ENCODE measurements at regions not wholly inside any gene's neighbourhood (a gene's known extent, or its start where the extent isn't known, plus 50 kb on each side); places are given as distances from the start of the nearest gene placed in this dataset.
A peak's percentile ranks its signal among the peaks of the same experiment; 100 is the strongest.

GRCh38 chr4:119697887-119698393, 69.3 kb upstream of the PDE5A start:
- Histone ChIP-seq H4K8ac (ENCODE audit: low read depth, low read length) (no peak overlapping the region), H2BK15ac (ENCODE audit: low read length) (no peak overlapping the region), H3K4ac (ENCODE audit: low read length) (no peak overlapping the region), H4K91ac (ENCODE audit: low read depth, low read length, poor library complexity) (no peak overlapping the region), H2BK120ac (ENCODE audit: low read depth, low read length) (no peak overlapping the region), H3K23ac (ENCODE audit: low read depth, low read length, poor library complexity) (no peak overlapping the region), H3K18ac (ENCODE audit: low read length) (no peak overlapping the region), H3K4me2 (ENCODE audit: insufficient read depth, low read length, poor library complexity, severe bottlenecking) (no peak overlapping the region), H3K36me3 (replicated peaks in 1 of 2; ENCODE audit: control insufficient read depth in 2 of 2, insufficient read depth in 2 of 2, low read length in 2 of 2) (no peaks in the 10 kb centered on the region), H2AFZ (ENCODE audit: low read length) (no peak overlapping the region), H3K4me1 (ENCODE audit: control insufficient read depth in 2 of 2, insufficient read depth in 1 of 2, low read depth in 1 of 2, low read length in 2 of 2) (no peaks in the 10 kb centered on the region), H3K27me3 (ENCODE audit: control insufficient read depth in 3 of 3, insufficient read depth in 3 of 3, low read depth in 1 of 3, low read length in 3 of 3) (no peaks in the 10 kb centered on the region), H3K79me1 (ENCODE audit: low read depth, low read length) (no peaks in the 10 kb centered on the region), H2BK5ac (ENCODE audit: low read length) (no peak overlapping the region), H2BK12ac (ENCODE audit: low read length) (no peak overlapping the region), H3K27ac (replicated peaks; ENCODE audit: low read length) (no peak overlapping the region), H3K9ac (ENCODE audit: low read depth, low read length, poor library complexity) (no peak overlapping the region), H3K4me3 (ENCODE audit: low read length in 2 of 2) (no peak overlapping the region), H3K9me3 (replicated peaks in 1 of 2; ENCODE audit: control insufficient read depth in 2 of 2, insufficient read depth in 1 of 2, low read depth in 1 of 2, low read length in 2 of 2) (no peaks in the 10 kb centered on the region), H3K14ac (ENCODE audit: low read length) (no peak overlapping the region), H2AK5ac (ENCODE audit: low read depth, low read length) (no peak overlapping the region)
- no CpG with 5 or more reads among the region's 4 CpGs for WGBS, 2 donors (ENCODE audit: extremely low coverage in 2 of 2, insufficient read length in 2 of 2, insufficient replicate concordance in 1 of 2)
- no peak for DNase-seq (ENCODE audit: low spot score)

GRCh38 chr4:119696963-119697362, 68.4 kb upstream of the PDE5A start:
- no peak overlapping the region for H2BK15ac ChIP-seq (ENCODE audit: low read length)
- H3K4me3 ChIP-seq (ENCODE audit: low read length in 2 of 2), result no peak overlapping the region
- no peak overlapping the region for H2BK5ac ChIP-seq (ENCODE audit: low read length)
- H3K27ac ChIP-seq (replicated peaks; ENCODE audit: low read length), result no peak overlapping the region
- H2AFZ ChIP-seq (ENCODE audit: low read length), result no peak overlapping the region
- H3K14ac ChIP-seq (ENCODE audit: low read length), result no peak overlapping the region
- H4K8ac ChIP-seq (ENCODE audit: low read depth, low read length), result no peak overlapping the region
- H3K9ac ChIP-seq (ENCODE audit: low read depth, low read length, poor library complexity), result no peak overlapping the region
- no peak overlapping the region for H2BK12ac ChIP-seq (ENCODE audit: low read length)
- DNase-seq (ENCODE audit: low spot score), result no peak
- no peak overlapping the region for H3K18ac ChIP-seq (ENCODE audit: low read length)
- no peaks in the 10 kb centered on the region for H3K27me3 ChIP-seq (ENCODE audit: control insufficient read depth in 3 of 3, insufficient read depth in 3 of 3, low read depth in 1 of 3, low read length in 3 of 3)
- no peaks in the 10 kb centered on the region for H3K9me3 ChIP-seq (replicated peaks in 1 of 2; ENCODE audit: control insufficient read depth in 2 of 2, insufficient read depth in 1 of 2, low read depth in 1 of 2, low read length in 2 of 2)
- H4K91ac ChIP-seq (ENCODE audit: low read depth, low read length, poor library complexity), result no peak overlapping the region
- no peak overlapping the region for H2BK120ac ChIP-seq (ENCODE audit: low read depth, low read length)
- no peaks in the 10 kb centered on the region for H3K79me1 ChIP-seq (ENCODE audit: low read depth, low read length)
- H3K4ac ChIP-seq (ENCODE audit: low read length), result no peak overlapping the region
- H3K4me1 ChIP-seq (ENCODE audit: control insufficient read depth in 2 of 2, insufficient read depth in 1 of 2, low read depth in 1 of 2, low read length in 2 of 2), result no peaks in the 10 kb centered on the region
- H2AK5ac ChIP-seq (ENCODE audit: low read depth, low read length), result no peak overlapping the region
- no peak overlapping the region for H3K23ac ChIP-seq (ENCODE audit: low read depth, low read length, poor library complexity)
- no peaks in the 10 kb centered on the region for H3K36me3 ChIP-seq (replicated peaks in 1 of 2; ENCODE audit: control insufficient read depth in 2 of 2, insufficient read depth in 2 of 2, low read length in 2 of 2)
- no peak overlapping the region for H3K4me2 ChIP-seq (ENCODE audit: insufficient read depth, low read length, poor library complexity, severe bottlenecking)

DNA sequence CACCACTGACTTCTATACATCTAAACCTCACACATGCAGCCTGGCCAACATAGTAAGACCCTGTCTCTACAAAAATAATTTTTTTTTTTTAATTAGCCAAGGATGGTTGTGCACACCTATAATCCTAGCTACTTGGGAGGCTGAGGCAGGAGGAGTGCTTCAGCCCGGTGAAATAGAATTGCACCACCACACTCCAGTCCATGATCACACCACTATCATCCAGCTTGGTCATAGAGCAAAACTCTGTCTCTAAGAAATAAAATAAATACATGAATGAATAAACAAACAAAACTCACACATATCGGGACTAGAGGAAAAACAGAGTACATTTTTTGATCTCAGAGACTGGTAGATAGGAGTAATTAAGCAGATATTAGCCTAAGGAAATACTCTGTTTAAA, 66.6 kb upstream of the PDE5A start:
- H3K9ac ChIP-seq (ENCODE audit: low read depth, low read length, poor library complexity), result no peak overlapping the region
- no CpG with 5 or more reads among the region's 2 CpGs for whole genome bisulfite sequencing, 2 donors (ENCODE audit: extremely low coverage in 2 of 2, insufficient read length in 2 of 2, insufficient replicate concordance in 1 of 2)
- H2BK15ac ChIP-seq (ENCODE audit: low read length), result no peak overlapping the region
- H3K4ac ChIP-seq (ENCODE audit: low read length), result no peak overlapping the region
- H3K27me3 ChIP-seq (ENCODE audit: control insufficient read depth in 3 of 3, insufficient read depth in 3 of 3, low read depth in 1 of 3, low read length in 3 of 3), result no peaks in the 10 kb centered on the region
- no peak overlapping the region for H4K91ac ChIP-seq (ENCODE audit: low read depth, low read length, poor library complexity)
- no peak overlapping the region for H4K8ac ChIP-seq (ENCODE audit: low read depth, low read length)
- DNase-seq (ENCODE audit: low spot score), result no peak
- no peak overlapping the region for H3K23ac ChIP-seq (ENCODE audit: low read depth, low read length, poor library complexity)
- H3K27ac ChIP-seq (replicated peaks; ENCODE audit: low read length), result no peak overlapping the region
- no peak overlapping the region for H3K14ac ChIP-seq (ENCODE audit: low read length)
- no peaks in the 10 kb centered on the region for H3K36me3 ChIP-seq (replicated peaks in 1 of 2; ENCODE audit: control insufficient read depth in 2 of 2, insufficient read depth in 2 of 2, low read length in 2 of 2)
- no peak overlapping the region for H3K18ac ChIP-seq (ENCODE audit: low read length)
- H2AK5ac ChIP-seq (ENCODE audit: low read depth, low read length), result no peak overlapping the region
- no peak overlapping the region for H2AFZ ChIP-seq (ENCODE audit: low read length)
- no peak overlapping the region for H2BK5ac ChIP-seq (ENCODE audit: low read length)
- no peaks in the 10 kb centered on the region for H3K9me3 ChIP-seq (replicated peaks in 1 of 2; ENCODE audit: control insufficient read depth in 2 of 2, insufficient read depth in 1 of 2, low read depth in 1 of 2, low read length in 2 of 2)
- no peaks in the 10 kb centered on the region for H3K4me1 ChIP-seq (ENCODE audit: control insufficient read depth in 2 of 2, insufficient read depth in 1 of 2, low read depth in 1 of 2, low read length in 2 of 2)
- no peak overlapping the region for H2BK12ac ChIP-seq (ENCODE audit: low read length)
- H3K4me3 ChIP-seq (ENCODE audit: low read length in 2 of 2), result no peak overlapping the region
- H2BK120ac ChIP-seq (ENCODE audit: low read depth, low read length), result no peak overlapping the region
- H3K79me1 ChIP-seq (ENCODE audit: low read depth, low read length), result no peaks in the 10 kb centered on the region
- H3K4me2 ChIP-seq (ENCODE audit: insufficient read depth, low read length, poor library complexity, severe bottlenecking), result no peak overlapping the region

DNA sequence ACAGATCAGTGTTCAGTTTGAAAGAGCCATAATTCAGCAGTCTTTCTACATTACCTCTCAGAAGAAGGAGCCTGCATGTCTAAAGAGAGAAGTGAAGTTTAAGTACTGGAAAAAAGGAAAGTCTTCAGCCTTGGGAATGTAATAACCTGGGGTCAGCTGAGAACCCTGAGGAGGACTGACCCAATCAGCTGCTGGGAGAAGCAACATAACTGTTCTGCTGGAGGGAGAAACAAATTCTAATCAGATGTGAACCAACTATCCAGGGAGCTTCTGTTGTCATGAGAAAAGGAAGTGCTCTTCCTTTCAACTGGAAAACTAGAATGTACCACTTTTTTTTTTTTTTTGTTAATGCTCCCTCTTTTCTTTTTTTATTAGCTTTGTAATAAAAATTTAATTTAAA, 64.5 kb upstream of the PDE5A start:
- peak overlapping the region; percentile 11 for H2AFZ ChIP-seq (ENCODE audit: low read length)

More for the DNA sequence above, 64.5 kb upstream of the PDE5A start:
- Histone ChIP-seq H2BK15ac (ENCODE audit: low read length) (no peak overlapping the region), H3K14ac (ENCODE audit: low read length) (no peak overlapping the region), H2BK12ac (ENCODE audit: low read length) (no peak overlapping the region), H3K23ac (ENCODE audit: low read depth, low read length, poor library complexity) (no peak overlapping the region), H3K4me1 (ENCODE audit: control insufficient read depth in 2 of 2, insufficient read depth in 1 of 2, low read depth in 1 of 2, low read length in 2 of 2) (no peaks in the 10 kb centered on the region), H2BK120ac (ENCODE audit: low read depth, low read length) (no peak overlapping the region), H2AK5ac (ENCODE audit: low read depth, low read length) (no peak overlapping the region), H2BK5ac (ENCODE audit: low read length) (no peak overlapping the region), H3K36me3 (replicated peaks in 1 of 2; ENCODE audit: control insufficient read depth in 2 of 2, insufficient read depth in 2 of 2, low read length in 2 of 2) (no peaks in the 10 kb centered on the region), H3K27me3 (ENCODE audit: control insufficient read depth in 3 of 3, insufficient read depth in 3 of 3, low read depth in 1 of 3, low read length in 3 of 3) (no peaks in the 10 kb centered on the region), H4K91ac (ENCODE audit: low read depth, low read length, poor library complexity) (no peak overlapping the region), H3K18ac (ENCODE audit: low read length) (no peak overlapping the region), H4K8ac (ENCODE audit: low read depth, low read length) (no peak overlapping the region), H3K9me3 (replicated peaks in 1 of 2; ENCODE audit: control insufficient read depth in 2 of 2, insufficient read depth in 1 of 2, low read depth in 1 of 2, low read length in 2 of 2) (no peaks in the 10 kb centered on the region), H3K4ac (ENCODE audit: low read length) (no peak overlapping the region), H3K9ac (ENCODE audit: low read depth, low read length, poor library complexity) (no peak overlapping the region), H3K4me2 (ENCODE audit: insufficient read depth, low read length, poor library complexity, severe bottlenecking) (no peak overlapping the region), H3K79me1 (ENCODE audit: low read depth, low read length) (no peaks in the 10 kb centered on the region), H3K4me3 (ENCODE audit: low read length in 2 of 2) (no peak overlapping the region), H3K27ac (replicated peaks; ENCODE audit: low read length) (no peak overlapping the region)
- DNase-seq (ENCODE audit: low spot score), result no peak
